ENCODE measurements at regions not wholly inside any gene's neighbourhood (a gene's known extent, or its start where the extent isn't known, plus 50 kb on each side); places are given as distances from the start of the nearest gene placed in this dataset.

GRCh38 chr1:216804111-216804510 lies 80.9 kb upstream of the ESRRG start:
- H3K4me3 ChIP-seq (ENCODE audit: low read length in 3 of 3): no peak overlapping the region
- no peak for FAIRE-seq
- H3K27me3 ChIP-seq (ENCODE audit: control insufficient read depth, insufficient read depth, low read length): no peaks in the 10 kb centered on the region
- intact Hi-C loops (cut with DNase I): no loop called here
- no peak for TF ChIP-seq CTCF (IDR thresholded peaks at IDR 0.05; ENCODE audit: borderline replicate concordance, extremely low read depth, insufficient read depth)
- no peaks in the 10 kb centered on the region for H3K4me1 ChIP-seq (ENCODE audit: control insufficient read depth in 2 of 3, insufficient read depth in 2 of 3, low read depth in 1 of 3, low read length in 3 of 3)
- no peaks in the 10 kb centered on the region for H3K9me3 ChIP-seq (ENCODE audit: control insufficient read depth in 2 of 3, insufficient read depth in 1 of 3, low read length in 3 of 3)
- no peak for DNase-seq
- no peak overlapping the region for H3K9ac ChIP-seq (ENCODE audit: low read length in 3 of 3)
- H3K27ac ChIP-seq (ENCODE audit: low read depth in 2 of 2, low read length in 2 of 2): no peak overlapping the region
- H3K36me3 ChIP-seq (ENCODE audit: control insufficient read depth in 2 of 3, insufficient read depth in 3 of 3, low read length in 3 of 3): no peaks in the 10 kb centered on the region

- Histone ChIP-seq H3K36me3 (ENCODE audit: control insufficient read depth in 2 of 3, insufficient read depth in 3 of 3, low read length in 3 of 3) (no peaks in the 10 kb centered on the region), H3K27ac (ENCODE audit: low read depth in 2 of 2, low read length in 2 of 2) (no peak overlapping the region), H3K9me3 (ENCODE audit: control insufficient read depth in 2 of 3, insufficient read depth in 1 of 3, low read length in 3 of 3) (no peaks in the 10 kb centered on the region), H3K4me1 (ENCODE audit: control insufficient read depth in 2 of 3, insufficient read depth in 2 of 3, low read depth in 1 of 3, low read length in 3 of 3) (peaks cover 0 to 3% (median 0%) of the 10 kb centered on the region in 3 donors), H3K9ac (ENCODE audit: low read length in 3 of 3) (no peak overlapping the region), H3K27me3 (ENCODE audit: control insufficient read depth, insufficient read depth, low read length) (no peaks in the 10 kb centered on the region), H3K4me3 (ENCODE audit: low read length in 3 of 3) (no peak overlapping the region)
- intact Hi-C loops (cut with DNase I): no loop called here
- no peak for FAIRE-seq
- DNase-seq: no peak
- no peak for TF ChIP-seq CTCF (IDR thresholded peaks at IDR 0.05; ENCODE audit: borderline replicate concordance, extremely low read depth, insufficient read depth)
Measured at GRCh38 chr1:216794586-216794985, 71.4 kb upstream of the ESRRG start.

- H3K9me3 ChIP-seq (ENCODE audit: control insufficient read depth in 2 of 3, insufficient read depth in 1 of 3, low read length in 3 of 3): no peaks in the 10 kb centered on the region
- H3K36me3 ChIP-seq (ENCODE audit: control insufficient read depth in 2 of 3, insufficient read depth in 3 of 3, low read length in 3 of 3): no peaks in the 10 kb centered on the region
- no peak for DNase-seq
- H3K4me3 ChIP-seq (ENCODE audit: low read length in 3 of 3): no peak overlapping the region
- peaks cover 0 to 3% (median 0%) of the 10 kb centered on the region in 3 donors for H3K4me1 ChIP-seq (ENCODE audit: control insufficient read depth in 2 of 3, insufficient read depth in 2 of 3, low read depth in 1 of 3, low read length in 3 of 3)
- no peak for TF ChIP-seq CTCF (IDR thresholded peaks at IDR 0.05; ENCODE audit: borderline replicate concordance, extremely low read depth, insufficient read depth)
- no peak overlapping the region for H3K9ac ChIP-seq (ENCODE audit: low read length in 3 of 3)
- H3K27ac ChIP-seq (ENCODE audit: low read depth in 2 of 2, low read length in 2 of 2): no peak overlapping the region
- no peak for FAIRE-seq
- no peaks in the 10 kb centered on the region for H3K27me3 ChIP-seq (ENCODE audit: control insufficient read depth, insufficient read depth, low read length)
- intact Hi-C loops (cut with DNase I): no loop called here
Measured at GRCh38 chr1:216793973-216794372, 70.7 kb upstream of the ESRRG start.

DNA sequence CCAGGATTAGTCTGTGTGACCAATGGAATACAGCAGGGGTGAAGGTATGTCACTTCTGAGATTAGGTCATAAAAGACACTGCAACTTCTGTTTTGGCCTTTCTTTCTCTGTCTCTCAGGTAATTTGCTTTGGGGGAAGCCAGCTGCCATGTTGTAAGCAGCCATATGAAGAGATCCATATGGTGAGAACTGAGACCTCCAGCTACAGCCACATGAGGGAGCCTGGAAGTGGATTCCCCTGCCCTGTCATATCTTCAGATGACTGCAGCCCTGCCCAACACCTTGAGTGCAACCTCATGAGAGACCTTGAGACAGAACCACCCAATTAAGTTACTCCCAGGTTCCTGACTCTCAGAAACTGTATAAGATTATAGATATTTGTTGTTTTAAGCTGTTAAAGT lies 70.1 kb upstream of the ESRRG start:
- peaks cover 0 to 3% (median 0%) of the 10 kb centered on the region in 3 donors for H3K4me1 ChIP-seq (ENCODE audit: control insufficient read depth in 2 of 3, insufficient read depth in 2 of 3, low read depth in 1 of 3, low read length in 3 of 3)
- no peaks in the 10 kb centered on the region for H3K9me3 ChIP-seq (ENCODE audit: control insufficient read depth in 2 of 3, insufficient read depth in 1 of 3, low read length in 3 of 3)
- H3K4me3 ChIP-seq (ENCODE audit: low read length in 3 of 3): no peak overlapping the region
- no peaks in the 10 kb centered on the region for H3K27me3 ChIP-seq (ENCODE audit: control insufficient read depth, insufficient read depth, low read length)
- DNase-seq (no peak), FAIRE-seq (no peak)
- no peaks in the 10 kb centered on the region for H3K36me3 ChIP-seq (ENCODE audit: control insufficient read depth in 2 of 3, insufficient read depth in 3 of 3, low read length in 3 of 3)
- intact Hi-C loops (cut with DNase I): no loop called here
- TF ChIP-seq CTCF (IDR thresholded peaks at IDR 0.05; ENCODE audit: borderline replicate concordance, extremely low read depth, insufficient read depth): no peak
- H3K27ac ChIP-seq (ENCODE audit: low read depth in 2 of 2, low read length in 2 of 2): no peak overlapping the region
- no peak overlapping the region for H3K9ac ChIP-seq (ENCODE audit: low read length in 3 of 3)

Data from kidney (tissue), 13 donors.